Activated gamma-delta T cell treated with anti-CD3 and anti-CD28 coated beads, Interleukin-2, amount 50 U/mL, for 16 hours (primary cell): ENCODE measurements at regions not wholly inside any gene's neighbourhood (a gene's known extent, or its start where the extent isn't known, plus 50 kb on each side); places are given as distances from the start of the nearest gene placed in this dataset.

Source experiments
- DNase-seq: peaks from one replicate; pipeline ENCODE4 v3.0.0-alpha.2; 2020; ENCODE audit warnings: low read depth

GRCh38 chr3:31382856-31383255 is 149.9 kb upstream of the STT3B start:
- no peak for DNase-seq

GRCh38 chr3:31384117-31384516 is 148.6 kb upstream of the STT3B start:
- no peak for DNase-seq

DNA sequence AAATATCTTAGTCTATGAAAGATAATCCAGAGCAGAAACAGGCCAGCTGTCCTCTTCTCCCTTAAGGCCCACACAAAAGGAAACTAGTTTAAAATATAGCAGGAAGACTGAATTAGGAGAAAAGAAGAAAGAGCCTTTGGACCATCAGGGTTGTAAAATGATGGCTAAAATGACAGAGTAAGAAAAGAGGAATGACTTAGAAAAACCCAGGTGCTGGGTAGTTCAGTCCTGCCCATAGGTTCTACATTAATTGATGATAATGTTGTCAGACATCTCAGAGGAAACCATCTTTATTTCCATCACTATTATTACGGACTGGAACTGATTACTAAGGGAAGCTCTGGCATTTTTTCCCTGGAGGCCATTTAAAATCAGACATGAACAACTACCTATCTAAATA is 142.8 kb upstream of the STT3B start:
- DNase-seq = no peak

DNA sequence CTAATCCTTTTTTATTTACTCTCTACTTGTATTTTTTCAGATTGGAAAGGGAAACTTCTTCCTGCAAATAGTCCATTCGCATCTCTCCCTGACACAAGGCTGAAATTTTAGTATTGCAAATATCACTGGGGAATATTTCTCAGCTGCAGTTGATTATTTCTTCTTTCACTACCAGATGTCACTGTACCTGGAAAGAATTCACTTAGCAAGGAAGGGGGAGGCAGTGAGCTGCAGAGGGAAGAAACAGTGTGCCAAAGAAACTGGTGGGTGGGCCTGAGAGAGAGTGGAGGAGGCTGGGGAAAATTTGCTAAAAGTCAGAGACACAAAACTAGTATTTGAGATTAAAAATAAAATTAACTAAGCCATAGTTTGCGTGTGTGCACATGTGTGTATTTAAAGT is 142.3 kb upstream of the STT3B start:
- DNase-seq = no peak

DNA sequence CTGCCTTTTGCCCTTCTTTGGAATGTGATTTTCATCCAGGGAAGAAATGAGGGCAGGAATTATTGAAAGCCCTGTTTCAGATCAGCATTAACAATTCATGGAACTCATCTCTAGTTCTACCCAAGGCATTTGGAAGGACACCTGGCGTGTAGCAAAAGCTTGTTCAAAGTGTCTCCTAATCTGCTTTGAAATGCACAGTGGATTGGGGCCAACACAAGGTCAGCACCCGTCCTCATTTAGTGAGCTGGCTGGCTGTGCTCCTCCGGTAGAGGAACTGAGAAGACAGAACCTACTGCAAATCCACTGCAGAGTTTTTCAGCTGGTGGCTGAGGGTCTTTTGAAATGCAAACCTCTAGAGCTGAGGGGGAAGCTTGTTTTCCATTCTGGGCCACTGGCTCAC is 141.6 kb upstream of the STT3B start:
- DNase-seq = no peak

DNA sequence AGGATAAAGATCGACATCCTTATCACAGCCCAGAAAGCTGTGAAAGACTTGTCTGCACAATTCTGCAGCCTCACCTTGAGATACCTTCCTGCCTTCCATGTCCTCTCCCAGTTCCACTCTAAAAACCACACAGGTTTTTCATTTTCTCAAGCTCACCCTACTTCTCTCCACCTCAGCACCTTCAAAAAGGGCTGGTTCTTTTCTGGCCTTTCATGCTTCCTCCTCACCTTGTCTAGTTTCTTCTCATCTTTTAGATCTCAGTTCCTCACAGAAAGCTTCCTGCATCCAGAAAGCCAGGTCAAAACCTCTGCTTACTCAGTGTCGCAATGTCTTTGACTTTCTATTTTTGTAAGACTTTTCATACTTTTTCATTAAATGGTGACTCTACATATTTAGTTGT is 140.2 kb upstream of the STT3B start:
- no peak for DNase-seq

- no peak for DNase-seq
Measured at GRCh38 chr3:31399271-31399670, 133.5 kb upstream of the STT3B start.

DNA sequence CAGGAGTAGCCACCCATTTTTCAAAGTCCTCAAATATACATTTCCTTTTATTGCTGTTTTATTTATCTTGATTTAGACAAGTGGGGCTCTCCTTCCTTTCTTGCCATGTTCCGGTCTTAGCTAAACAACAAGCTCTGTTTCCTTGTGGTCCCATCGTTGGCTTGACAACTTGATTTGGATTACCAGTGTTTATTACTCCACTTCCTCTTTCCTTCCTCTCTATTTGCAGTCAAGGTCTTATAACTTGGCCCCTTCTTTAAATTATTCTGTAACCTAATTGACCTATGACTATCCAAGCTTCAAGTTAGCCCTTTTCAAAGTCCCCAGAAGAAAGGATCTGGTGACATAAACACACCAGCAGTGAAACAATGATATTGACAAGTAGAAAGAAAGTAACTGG is 130.6 kb upstream of the STT3B start:
- DNase-seq = no peak

- no peak for DNase-seq
Measured at GRCh38 chr3:31403197-31403596, 129.5 kb upstream of the STT3B start.

DNA sequence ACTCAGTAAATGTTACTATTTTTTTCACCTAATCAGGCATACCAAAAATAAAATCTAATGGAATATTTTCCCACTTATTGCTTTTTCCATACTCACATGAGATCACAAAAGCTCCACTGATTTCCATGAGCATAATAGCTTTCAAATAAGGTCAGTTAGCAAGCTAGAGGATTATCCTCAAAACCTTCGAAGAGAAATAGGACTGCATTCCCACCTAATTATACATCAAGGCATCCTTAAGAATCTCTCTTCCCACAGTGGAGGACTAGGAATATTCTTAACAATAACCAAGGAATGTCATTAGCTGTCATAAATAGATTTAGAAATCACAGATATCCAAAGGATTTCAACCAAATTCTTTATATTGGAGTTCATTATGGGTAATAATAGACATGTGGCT is 127.9 kb upstream of the STT3B start:
- DNase-seq = no peak

GRCh38 chr3:31405515-31405914 is 127.2 kb upstream of the STT3B start:
- DNase-seq = no peak

DNA sequence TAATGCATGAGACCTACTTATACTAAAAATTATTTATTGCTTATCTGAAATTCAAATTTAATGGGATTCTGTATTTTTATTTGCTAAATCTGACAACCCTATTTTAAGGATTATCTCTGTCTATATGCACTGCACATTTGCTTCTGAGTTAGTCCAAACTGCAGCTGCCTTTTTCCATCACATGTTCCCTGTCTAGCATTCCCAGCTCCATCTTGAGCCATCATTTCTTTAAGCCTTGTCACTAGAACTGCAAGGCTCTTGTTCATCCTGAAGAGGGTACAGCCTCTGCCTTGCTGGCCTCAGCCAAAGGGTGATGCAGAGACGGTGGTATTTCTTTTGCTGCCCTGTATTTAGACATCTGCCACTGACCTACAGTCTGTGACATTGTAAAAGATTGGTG is 125.8 kb upstream of the STT3B start:
- DNase-seq = no peak

GRCh38 chr3:31407665-31408064 is 125.1 kb upstream of the STT3B start:
- DNase-seq = no peak

DNA sequence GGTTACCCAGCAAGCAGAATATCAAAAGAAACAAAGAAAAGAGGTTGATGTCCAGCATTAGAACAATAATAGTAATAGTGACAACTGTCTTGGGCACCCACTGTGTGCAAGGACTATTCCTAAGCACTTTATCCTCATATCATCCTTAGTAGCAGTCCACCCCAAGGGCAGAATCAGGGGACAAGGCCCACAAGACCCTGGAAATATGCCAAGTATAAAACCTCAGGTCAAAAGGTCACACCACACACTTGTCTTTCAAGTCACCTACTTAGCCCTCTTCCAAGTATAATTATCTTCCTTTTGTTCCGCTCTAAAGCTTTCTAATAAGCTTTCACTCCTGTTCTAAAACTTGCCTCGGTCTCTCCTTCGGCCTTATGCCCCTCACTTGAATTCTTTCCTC is 124.0 kb upstream of the STT3B start:
- no peak for DNase-seq

DNA sequence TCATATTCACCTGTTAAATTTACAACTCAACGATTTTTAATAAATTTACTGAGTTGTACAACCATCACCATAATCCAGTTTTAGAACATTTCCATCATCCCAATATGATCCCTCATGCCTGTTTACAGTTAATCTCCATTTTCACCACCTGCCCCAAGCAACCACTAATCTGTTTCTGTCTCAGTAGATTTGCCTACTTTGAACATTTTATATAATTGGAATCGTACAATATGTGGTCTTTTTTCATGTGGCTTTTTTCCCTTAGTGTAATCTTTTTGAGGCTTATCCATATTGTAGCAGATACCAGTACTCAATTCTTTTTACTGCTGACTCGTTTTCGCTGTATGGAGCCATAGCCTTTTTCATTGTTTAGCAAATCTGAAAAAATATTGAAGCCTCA is 123.3 kb upstream of the STT3B start:
- DNase-seq = no peak

- no peak for DNase-seq
Measured at GRCh38 chr3:31409866-31410265, 122.9 kb upstream of the STT3B start.

DNA sequence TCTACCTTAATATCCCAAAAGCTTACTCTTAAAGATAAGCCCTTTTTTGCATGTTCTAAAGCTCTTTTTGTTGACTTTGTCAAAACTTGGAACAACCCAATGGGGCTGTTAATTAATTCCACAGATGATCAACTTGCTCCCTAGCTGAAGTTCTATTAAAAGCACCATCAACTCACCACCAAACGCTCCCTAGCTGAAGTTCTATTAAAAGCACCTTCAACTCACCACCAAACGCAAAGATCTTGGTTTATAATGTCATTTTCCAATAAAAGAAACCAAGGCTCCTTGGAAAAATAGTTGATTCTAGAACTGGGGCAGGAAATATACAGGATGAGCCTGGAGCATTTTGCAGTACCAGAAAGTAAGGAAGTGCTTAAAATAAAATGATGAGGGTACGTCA is 122.3 kb upstream of the STT3B start:
- no peak for DNase-seq

GRCh38 chr3:31412832-31413231 is 119.9 kb upstream of the STT3B start:
- DNase-seq = no peak

GRCh38 chr3:31413515-31413914 is 119.2 kb upstream of the STT3B start:
- no peak for DNase-seq

DNA sequence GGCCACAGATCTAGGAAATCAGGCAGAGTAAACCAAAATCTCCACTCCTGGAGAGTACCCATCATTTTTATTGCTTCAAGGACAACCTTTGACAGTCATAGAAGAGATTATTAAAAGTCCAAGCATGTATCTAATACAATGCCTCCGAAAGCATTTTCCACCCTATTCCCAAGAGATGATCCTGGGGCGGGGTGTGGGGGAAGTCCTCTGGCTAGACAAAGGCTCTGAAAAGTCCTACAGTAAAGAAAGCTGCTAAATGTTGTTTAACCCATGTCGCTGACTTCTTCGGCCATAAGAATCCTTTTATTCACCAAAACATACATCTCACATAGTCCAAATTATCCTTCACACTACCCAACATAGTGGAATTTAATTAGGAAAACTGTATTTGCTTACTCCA is 115.7 kb upstream of the STT3B start:
- DNase-seq = no peak

GRCh38 chr3:31417486-31417885 is 115.2 kb upstream of the STT3B start:
- DNase-seq = no peak

DNA sequence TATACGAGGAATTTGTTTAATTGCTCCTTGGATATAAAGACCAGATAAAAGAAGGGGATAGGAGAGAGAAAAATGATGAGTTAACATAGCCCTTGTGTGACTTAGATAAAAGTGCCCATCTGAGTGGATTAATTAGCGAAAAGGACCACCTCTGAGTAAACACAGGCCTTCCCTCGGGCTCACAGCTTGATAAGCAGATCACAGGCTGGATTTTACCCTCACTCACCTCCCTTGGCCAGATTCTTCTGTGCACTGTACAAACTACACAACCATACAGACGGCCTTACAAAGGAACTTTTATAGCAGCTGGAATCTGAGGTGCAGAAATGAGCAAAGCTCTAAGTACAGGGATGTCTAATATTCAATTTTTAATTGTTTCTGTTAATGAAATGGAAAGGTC is 112.4 kb upstream of the STT3B start:
- no peak for DNase-seq

DNA sequence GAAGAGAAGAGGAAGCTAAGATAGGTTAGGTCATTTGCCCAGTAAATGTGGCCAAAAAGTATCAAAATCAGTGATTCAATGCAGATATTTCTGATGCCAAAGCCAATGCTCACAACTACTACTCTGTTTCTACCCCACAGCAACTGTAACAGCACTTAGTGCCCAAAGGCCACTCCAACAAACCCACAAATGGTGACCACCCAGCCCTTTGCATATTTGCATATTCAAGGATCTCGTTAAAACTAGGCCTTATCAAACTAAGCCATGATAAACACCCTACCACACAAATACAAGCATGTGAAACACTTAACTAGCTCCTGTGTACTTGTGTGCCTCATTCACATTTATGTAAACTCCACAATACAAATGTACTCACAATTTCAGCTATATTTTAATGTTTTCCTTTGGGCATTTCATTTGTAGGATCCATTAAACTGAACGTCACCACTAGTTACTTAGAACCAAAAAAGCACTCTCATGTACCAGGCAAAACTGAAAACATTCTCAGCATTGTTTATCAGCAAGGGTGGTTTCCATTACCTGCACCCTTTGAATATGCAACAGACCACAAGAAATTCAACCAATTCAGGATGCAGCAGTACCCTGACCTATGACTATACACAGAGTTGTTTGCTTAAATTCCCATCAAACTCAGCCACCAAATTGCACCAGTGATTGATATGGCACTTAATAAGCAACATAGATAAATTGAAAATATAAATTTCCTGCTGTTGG is 111.2 kb upstream of the STT3B start:
- DNase-seq = no peak

DNA sequence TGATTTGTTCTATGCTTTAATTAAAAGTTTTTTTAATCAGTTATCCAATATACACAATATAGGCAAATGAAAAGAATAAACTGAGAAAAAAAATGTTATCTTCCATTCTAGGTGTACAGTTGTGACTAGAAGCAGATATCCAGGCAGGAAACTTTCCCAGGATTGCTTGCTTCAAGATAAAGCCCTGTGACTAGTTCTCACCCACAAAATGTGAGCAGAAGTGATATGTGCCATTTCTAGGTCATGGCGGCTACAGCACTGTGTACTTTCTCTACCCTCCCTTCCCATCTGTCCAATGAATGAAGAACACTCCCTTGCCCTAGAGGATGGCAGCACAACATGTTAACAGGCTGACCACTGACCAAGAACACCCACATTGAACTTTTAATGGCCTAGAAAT is 110.5 kb upstream of the STT3B start:
- no peak for DNase-seq

DNA sequence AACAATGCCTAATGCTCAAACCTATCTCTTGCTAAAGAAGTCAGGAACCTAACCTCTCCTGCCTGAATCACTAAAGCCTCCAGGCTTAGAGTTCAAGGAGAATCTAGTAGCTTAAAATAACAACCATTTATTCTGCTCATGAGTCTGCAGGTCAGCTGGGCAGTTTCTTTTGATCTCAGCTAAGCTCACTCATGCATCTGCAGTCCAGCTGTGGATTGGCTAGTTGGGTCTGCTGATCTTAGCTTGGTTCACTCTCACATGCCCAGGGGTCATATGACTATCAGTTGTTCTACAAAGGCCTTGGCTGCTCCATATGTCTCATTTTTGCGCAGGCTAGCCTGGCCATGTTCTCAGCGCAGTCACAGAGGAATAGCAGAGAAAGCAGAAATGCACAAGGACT is 109.2 kb upstream of the STT3B start:
- DNase-seq = no peak
